ENCODE measurements at regions not wholly inside any gene's neighbourhood (a gene's known extent, or its start where the extent isn't known, plus 50 kb on each side); places are given as distances from the start of the nearest gene placed in this dataset.
A peak's percentile ranks its signal among the peaks of the same experiment; 100 is the strongest.

- no peak for DNase-seq
- in situ Hi-C loops (cut with HindIII; ENCODE audit: low pct_ligation_motif_present, low pct_unique_long_range_greater_than_20kb, low sequenced_read_pairs), result no loop called here
Observed at GRCh38 chr6:166056637-166057036, 111.0 kb downstream of the TBXT start.

GRCh38 chr6:166055801-166056200, 111.8 kb downstream of the TBXT start:
- DNase-seq, result no peak
- in situ Hi-C loops (cut with HindIII; ENCODE audit: low pct_ligation_motif_present, low pct_unique_long_range_greater_than_20kb, low sequenced_read_pairs), result no loop called here

DNA sequence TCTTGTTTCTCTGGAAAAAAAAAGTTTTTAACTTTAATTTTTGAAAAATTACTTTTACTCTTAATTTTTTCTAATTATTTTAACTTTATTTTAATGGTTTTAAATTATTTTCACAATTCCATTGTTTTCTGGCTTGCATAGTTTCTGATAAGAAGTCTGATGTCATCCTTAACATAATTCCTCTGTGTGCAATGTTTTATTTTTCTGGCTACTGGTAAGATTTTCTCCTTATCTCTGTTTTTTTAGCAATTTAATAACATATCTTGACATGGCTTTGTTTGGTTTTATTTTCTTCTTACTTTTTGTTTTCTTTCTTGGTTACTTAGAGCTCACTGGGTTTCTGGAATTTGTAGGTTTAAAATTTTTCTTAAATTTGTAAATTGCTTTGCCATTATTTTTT, 114.8 kb downstream of the TBXT start:
- no peak for DNase-seq
- in situ Hi-C loops (cut with HindIII; ENCODE audit: low pct_ligation_motif_present, low pct_unique_long_range_greater_than_20kb, low sequenced_read_pairs), result no loop called here

- DNase-seq, result no peak
- in situ Hi-C loops (cut with HindIII; ENCODE audit: low pct_ligation_motif_present, low pct_unique_long_range_greater_than_20kb, low sequenced_read_pairs), result no loop called here
Observed at GRCh38 chr6:166050559-166050958, 117.1 kb downstream of the TBXT start.

DNA sequence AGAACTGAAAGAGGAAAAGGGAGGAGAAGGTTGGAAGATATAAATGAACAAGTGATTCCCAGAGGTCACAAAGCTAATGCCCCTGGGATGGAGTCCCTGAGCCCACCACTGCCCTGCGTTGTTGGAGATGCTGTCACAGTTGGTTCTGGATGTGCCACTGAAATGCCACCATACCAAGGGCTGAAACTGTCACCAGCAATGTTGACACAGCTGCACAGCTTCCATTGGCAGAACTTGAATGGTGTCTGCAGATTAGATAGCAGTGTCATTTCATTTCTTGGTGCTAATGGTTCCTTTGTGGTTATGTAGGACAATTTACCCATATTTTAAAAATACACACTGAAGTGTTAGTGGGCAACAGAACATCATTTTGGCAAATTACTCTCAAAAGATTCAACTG, 120.7 kb downstream of the TBXT start:
- DNase-seq, result no peak
- in situ Hi-C loops (cut with HindIII; ENCODE audit: low pct_ligation_motif_present, low pct_unique_long_range_greater_than_20kb, low sequenced_read_pairs), result no loop called here

- DNase-seq, result peak; percentile 50
- in situ Hi-C loops (cut with HindIII; ENCODE audit: low pct_ligation_motif_present, low pct_unique_long_range_greater_than_20kb, low sequenced_read_pairs), result no loop called here
Observed at GRCh38 chr6:166046226-166046625, 121.4 kb downstream of the TBXT start.

DNA sequence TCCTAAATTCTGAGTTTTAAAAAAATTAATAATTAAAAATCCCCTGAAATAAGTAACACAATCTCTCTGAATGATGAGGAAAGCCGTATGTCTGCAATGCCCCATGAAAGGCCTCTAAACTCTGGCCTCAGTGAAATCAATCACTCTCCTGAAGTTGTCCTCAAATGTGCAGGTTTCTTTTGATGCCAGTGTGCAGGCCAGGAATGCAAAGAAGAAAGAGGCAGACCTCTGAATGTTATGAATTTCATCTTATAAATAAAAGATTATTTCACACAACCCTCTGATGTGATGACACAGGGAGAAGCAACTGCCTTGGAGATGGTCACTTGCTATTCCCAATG, 121.8 kb downstream of the TBXT start:
- in situ Hi-C loops (cut with HindIII; ENCODE audit: low pct_ligation_motif_present, low pct_unique_long_range_greater_than_20kb, low sequenced_read_pairs), result no loop called here
- no peak for DNase-seq

DNA sequence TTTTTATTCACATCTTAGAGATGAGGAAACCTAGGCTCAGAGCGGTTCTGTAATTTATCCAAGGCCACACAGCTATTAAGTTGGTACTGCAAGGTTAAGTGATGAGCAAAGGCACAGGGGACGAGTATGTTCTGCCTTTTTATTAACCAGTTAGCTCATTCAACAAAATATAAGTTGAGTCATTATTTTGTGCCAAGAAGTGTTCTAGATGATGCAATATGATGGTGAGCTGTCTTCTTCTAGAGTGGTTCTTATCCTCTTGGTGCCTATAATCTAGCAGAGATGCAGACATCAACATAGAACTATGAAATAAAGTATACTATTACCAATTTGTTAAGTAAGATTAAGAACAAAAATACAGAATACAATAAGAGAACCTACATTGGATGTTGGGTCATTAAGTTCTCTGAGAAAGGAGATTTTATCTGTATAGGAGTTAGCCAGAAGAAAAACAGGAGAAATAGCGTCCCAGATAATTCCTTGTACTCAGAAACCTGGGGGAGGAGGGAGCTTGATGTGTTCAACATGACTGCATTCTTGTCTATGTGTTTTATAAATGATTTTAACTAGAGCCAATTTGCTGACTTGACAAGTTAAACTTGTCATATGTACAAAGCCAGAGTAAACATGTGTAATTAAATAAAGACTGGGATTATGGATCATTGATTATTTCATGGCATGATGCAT, 122.3 kb downstream of the TBXT start:
- in situ Hi-C loops (cut with HindIII; ENCODE audit: low pct_ligation_motif_present, low pct_unique_long_range_greater_than_20kb, low sequenced_read_pairs), result no loop called here
- no peak for DNase-seq

DNA sequence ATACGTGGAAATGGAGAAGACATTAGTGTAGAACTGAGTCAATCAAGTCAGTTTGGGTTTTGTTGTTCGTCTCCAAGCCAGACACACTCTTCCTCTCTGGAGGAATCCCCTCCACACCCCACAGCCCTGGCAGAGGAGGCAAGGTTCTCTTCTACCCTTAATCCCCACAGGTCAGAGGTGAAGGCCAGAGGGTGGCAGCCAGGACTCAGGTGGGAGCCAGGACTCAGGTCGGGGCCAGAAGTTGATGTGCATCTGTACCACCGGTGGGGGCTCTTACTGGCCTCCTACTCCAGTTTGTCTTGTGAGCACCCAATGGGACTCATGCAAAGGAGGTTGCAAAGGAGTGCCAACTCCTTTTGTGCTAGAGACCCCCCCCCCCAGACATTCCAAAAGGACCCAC, 126.4 kb downstream of the TBXT start:
- DNase-seq, result no peak
- in situ Hi-C loops (cut with HindIII; ENCODE audit: low pct_ligation_motif_present, low pct_unique_long_range_greater_than_20kb, low sequenced_read_pairs), result no loop called here

GRCh38 chr6:166040292-166040691, 127.4 kb downstream of the TBXT start:
- no peak for DNase-seq
- in situ Hi-C loops (cut with HindIII; ENCODE audit: low pct_ligation_motif_present, low pct_unique_long_range_greater_than_20kb, low sequenced_read_pairs), result no loop called here

DNA sequence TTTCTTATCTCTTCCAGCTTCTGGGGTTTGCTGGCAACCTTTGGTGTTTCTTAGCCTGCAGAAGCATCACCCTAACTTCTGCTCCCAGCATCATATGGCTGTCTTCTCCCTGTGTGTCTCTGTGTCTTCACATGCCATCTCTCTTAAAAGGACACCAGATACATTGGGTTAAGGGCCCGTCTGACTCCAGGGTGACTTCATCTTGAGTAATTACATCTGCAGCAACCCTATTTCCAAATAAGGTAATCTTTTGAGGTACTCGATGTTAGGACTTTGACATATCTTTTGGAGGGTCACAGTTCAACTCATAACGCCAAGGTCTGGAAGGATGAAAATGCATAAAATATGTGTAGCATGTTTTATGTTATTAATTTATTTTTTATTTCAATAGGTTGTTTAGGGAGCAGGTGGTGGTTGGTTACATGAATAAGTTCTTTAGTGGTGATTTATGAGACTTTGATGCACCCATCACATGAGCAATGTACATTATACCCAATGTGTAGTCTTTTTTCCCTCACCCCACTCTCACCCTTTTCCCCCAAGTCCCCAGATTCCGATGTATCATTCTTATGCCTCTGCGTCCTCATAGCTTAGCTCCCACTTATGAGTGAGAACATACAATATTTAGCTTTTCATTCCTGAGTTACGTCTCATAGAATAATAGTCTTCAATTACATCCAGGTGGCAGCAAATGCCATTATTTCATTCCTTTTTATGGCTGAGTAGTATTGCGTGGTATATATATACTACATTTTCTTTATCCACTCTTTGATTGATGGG, 131.1 kb downstream of the TBXT start:
- no peak for DNase-seq
- in situ Hi-C loops (cut with HindIII; ENCODE audit: low pct_ligation_motif_present, low pct_unique_long_range_greater_than_20kb, low sequenced_read_pairs), result no loop called here

DNA sequence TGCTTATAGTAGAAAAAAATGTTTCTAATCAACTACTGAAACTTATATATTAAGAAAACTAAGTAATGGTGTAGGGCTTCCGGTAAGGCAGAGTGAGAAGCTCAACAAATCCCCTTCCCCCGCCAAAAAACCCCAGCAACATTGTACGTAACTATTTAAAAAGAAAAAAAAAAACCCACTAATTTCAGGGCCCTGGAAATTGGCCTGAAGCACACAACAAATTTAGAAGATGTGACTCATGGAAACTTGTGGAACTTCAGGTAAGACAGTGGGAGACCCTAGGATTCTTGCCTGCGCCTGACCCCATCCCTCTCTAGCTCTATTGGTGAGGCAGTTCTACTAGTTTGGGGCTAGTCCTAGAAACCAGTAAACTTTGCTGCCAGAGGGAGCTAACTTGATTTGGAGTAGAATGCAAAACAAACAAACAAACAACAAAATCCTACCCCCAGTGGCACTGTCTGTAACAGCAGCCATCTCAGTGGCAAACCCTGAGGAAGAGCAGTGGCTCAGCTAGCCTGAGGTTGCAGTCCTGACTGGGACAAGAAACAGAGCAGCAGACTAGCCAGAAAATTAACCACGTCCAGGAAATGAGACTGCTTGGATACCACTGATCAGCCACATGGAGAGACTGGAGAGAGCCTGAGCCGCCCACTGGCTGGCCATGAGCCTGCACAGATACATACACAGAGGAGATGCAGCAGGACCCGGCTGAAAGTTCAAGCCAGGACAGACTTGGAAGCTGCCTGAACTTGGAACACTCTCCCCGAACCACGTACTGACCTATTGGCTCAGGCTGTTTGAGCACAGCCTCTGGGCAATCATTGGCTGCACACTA, 135.1 kb downstream of the TBXT start:
- no peak for DNase-seq
- in situ Hi-C loops (cut with HindIII; ENCODE audit: low pct_ligation_motif_present, low pct_unique_long_range_greater_than_20kb, low sequenced_read_pairs), result no loop called here

- DNase-seq, result no peak
- in situ Hi-C loops (cut with HindIII; ENCODE audit: low pct_ligation_motif_present, low pct_unique_long_range_greater_than_20kb, low sequenced_read_pairs), result no loop called here
Observed at GRCh38 chr6:166031275-166031674, 136.4 kb downstream of the TBXT start.

DNA sequence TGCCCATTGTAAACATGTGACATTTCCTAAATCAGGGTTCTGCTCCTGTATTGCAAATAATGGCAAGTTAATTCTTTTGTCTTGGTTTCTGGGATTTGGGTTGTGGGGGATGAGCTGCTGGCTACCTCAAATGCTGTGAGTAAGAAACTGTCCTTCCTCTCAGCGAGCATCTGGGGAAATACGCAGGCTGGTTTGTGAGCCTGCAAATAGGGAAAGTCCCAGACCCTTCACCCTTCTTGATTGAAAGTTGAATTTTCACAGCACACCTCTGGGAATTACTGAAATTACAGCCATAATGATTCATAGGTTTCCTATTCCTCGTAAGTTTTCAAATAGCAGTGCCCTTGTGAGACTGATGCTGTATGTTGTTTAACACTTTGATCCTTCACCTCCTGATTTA, 138.1 kb downstream of the TBXT start:
- no peak for DNase-seq
- in situ Hi-C loops (cut with HindIII; ENCODE audit: low pct_ligation_motif_present, low pct_unique_long_range_greater_than_20kb, low sequenced_read_pairs), result no loop called here

DNA sequence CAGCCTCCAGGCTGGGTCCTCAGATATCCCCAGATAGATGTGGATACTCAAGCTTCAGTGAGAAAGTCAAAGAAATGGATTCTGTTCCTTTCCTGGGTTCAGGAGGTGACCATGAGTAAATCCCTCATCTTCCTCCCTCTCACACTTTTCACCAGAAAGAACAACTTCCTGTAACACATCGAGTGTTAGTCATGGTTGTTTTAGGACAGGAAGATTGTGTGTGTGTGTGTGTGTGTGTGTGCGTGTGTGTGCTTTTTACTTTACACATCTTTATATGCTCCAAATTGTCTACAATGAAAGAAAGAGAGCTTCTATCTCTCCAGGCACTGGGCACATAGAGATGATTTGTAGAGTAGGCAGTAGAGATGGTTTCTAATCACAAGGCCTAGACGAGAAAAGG, 139.9 kb downstream of the TBXT start:
- DNase-seq, result no peak
- in situ Hi-C loops (cut with HindIII; ENCODE audit: low pct_ligation_motif_present, low pct_unique_long_range_greater_than_20kb, low sequenced_read_pairs), result no loop called here

- in situ Hi-C loops (cut with HindIII; ENCODE audit: low pct_ligation_motif_present, low pct_unique_long_range_greater_than_20kb, low sequenced_read_pairs), result no loop called here
- no peak for DNase-seq
Observed at GRCh38 chr6:166026586-166027126, 141.0 kb downstream of the TBXT start.

DNA sequence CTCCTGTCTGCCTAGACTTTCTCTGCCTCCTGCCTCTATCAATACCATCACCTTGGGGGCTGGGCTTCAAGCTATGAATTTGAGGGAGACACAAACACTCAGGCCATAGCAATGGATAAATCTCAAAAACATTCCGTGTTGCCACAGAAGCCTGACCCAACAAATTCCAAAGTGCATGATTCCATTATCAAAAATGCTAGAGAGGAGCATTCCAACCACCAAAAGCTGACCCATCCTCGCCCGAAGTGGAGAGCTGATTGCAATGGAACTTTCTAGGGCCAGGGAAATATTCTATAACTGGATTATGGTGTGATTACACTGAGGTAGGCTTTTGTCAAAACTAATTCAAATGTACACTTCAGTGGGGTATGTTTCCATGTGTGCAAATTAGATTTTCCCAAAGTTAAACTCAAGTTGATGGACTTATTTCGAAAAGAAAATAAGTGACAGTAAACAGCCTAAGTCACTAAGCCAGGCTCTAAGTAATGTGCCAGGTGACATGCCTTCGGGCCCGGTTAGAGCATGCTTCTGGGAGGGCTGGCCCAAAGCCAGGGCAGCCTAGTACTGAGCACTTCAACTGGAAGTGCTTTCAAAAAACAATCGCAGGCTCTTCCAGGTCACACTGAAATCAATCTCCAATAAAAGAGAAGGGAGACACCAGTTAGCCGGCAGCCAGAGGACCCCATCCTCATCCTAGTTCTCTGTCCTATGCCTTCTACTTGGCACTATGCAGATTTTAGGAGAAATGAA, 142.3 kb downstream of the TBXT start:
- in situ Hi-C loops (cut with HindIII; ENCODE audit: low pct_ligation_motif_present, low pct_unique_long_range_greater_than_20kb, low sequenced_read_pairs), result no loop called here
- DNase-seq, result peak; percentile 70

DNA sequence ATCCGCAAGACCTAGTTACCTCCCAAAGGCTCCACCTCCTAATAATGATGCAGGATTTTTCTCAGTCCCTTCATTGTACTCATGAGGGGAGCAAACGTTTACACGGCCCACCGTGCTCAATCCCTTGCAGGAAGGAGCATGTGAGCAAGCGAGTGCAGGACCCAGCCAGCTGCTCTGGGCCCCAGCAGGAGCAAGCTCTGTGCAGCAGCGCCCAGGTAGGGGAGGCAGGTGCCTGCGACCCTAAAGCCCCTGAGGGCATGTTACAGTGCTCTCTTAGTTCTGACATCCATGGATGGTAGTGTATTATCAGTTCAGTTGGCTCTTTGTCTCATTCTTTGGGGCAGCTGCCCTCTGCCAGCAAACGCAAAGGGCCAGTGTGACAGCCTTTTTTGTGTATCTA, 143.4 kb downstream of the TBXT start:
- in situ Hi-C loops (cut with HindIII; ENCODE audit: low pct_ligation_motif_present, low pct_unique_long_range_greater_than_20kb, low sequenced_read_pairs), result no loop called here
- no peak for DNase-seq

Data from ACHN (cell line).